Vagina (tissue), 2 donors: ENCODE measurements at regions not wholly inside any gene's neighbourhood (a gene's known extent, or its start where the extent isn't known, plus 50 kb on each side); places are given as distances from the start of the nearest gene placed in this dataset.

ENCODE experiments used
- POLR2A ChIP-seq, 2 donors: fragments of 450-650 bp; IDR thresholded peaks; one replicate each; pipeline ENCODE4 v1.6.1; 2017; ENCODE audit warnings: antibody characterized with exemption in 2 of 2, mild to moderate bottlenecking in 2 of 2, moderate library complexity in 2 of 2
- TF ChIP-seq, protein P1 (sequence below), 3 experiments: fragments of 450-650 bp in 2 of 3; fragments of 200-600 bp in 1 of 3; sonication (generic) in 1 of 3; IDR thresholded peaks; one replicate each; pipeline ENCODE4 v1.5.1; 2017 to 2019; ENCODE audit warnings: antibody characterized with exemption in 3 of 3, mild to moderate bottlenecking in 2 of 3, moderate library complexity in 2 of 3

GRCh38 chr3:163572856-163573255 is 1505.4 kb downstream of the SI start:
- TF ChIP-seq, protein P1, sequence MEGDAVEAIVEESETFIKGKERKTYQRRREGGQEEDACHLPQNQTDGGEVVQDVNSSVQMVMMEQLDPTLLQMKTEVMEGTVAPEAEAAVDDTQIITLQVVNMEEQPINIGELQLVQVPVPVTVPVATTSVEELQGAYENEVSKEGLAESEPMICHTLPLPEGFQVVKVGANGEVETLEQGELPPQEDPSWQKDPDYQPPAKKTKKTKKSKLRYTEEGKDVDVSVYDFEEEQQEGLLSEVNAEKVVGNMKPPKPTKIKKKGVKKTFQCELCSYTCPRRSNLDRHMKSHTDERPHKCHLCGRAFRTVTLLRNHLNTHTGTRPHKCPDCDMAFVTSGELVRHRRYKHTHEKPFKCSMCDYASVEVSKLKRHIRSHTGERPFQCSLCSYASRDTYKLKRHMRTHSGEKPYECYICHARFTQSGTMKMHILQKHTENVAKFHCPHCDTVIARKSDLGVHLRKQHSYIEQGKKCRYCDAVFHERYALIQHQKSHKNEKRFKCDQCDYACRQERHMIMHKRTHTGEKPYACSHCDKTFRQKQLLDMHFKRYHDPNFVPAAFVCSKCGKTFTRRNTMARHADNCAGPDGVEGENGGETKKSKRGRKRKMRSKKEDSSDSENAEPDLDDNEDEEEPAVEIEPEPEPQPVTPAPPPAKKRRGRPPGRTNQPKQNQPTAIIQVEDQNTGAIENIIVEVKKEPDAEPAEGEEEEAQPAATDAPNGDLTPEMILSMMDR (IDR thresholded peaks at IDR 0.05): no peak
- TF ChIP-seq POLR2A (IDR thresholded peaks at IDR 0.05): no peak
